ENCODE measurements at regions not wholly inside any gene's neighbourhood (a gene's known extent, or its start where the extent isn't known, plus 50 kb on each side); places are given as distances from the start of the nearest gene placed in this dataset.
A peak's percentile ranks its signal among the peaks of the same experiment; 100 is the strongest.

DNA sequence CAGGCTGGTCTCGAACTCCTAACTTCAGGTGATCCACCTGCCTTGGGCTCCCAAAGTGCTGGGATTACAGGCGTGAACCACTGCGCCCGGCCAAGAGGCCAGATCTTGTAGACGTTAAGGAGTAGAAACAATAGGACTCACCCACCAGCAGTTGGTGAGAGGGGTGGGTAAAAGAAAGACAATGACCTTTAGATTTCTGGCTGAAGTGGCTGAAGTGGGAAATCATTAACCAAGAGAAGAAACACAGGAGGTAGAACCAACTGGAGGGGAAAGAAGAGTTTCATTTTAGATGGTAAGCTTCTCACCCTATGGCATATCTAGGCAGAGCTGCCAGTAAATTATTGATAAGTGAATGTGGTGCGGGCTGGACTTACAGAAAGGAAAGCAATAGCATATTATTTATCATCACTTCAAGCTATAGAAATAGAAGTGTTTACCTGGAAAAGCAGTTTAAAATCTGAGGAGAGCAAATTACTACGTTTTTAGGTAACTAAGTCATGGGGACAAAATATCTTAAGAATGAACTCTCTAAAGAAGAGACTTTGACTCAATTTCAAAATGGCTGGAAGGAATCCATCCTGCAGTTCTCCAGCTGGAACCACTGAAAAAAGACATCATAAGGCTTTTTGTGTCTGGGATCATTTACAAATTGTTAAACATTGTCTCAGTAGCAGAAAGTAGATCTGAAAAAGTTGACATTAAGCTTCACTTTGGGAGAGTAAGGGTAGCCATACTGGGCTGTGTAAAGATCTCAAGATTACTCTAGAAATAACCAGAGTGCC is 109.6 kb downstream of the ALDH8A1 start:
- Histone ChIP-seq H3K4me2 (ENCODE audit: extremely low read depth, insufficient read depth, low read length) (no peak overlapping the region), H2AFZ (ENCODE audit: low read length) (no peak overlapping the region), H3K9ac (ENCODE audit: insufficient read depth, low read length) (no peak overlapping the region), H3K4me1 (ENCODE audit: control insufficient read depth, extremely low read depth, insufficient read depth, low read length) (peaks cover 2% of the 10 kb centered on the region), H3K27ac (ENCODE audit: insufficient read depth, low read length) (no peak overlapping the region), H3K4me3 (replicated peaks in 1 of 4; ENCODE audit: control extremely low read depth in 1 of 4, insufficient read depth in 1 of 4, low read depth in 3 of 4, low read length in 4 of 4) (no peak overlapping the region), H3K27me3 (ENCODE audit: control insufficient read depth, insufficient read depth, low read length) (no peaks in the 10 kb centered on the region), H4K20me1 (ENCODE audit: control insufficient read depth, extremely low read depth, insufficient read depth, low read length) (no peaks in the 10 kb centered on the region), H3K9me3 (ENCODE audit: control insufficient read depth, insufficient read depth, low read depth, low read length) (no peaks in the 10 kb centered on the region), H3K79me2 (ENCODE audit: control insufficient read depth, insufficient read depth, low read length) (no peaks in the 10 kb centered on the region), H3K36me3 (ENCODE audit: control insufficient read depth, insufficient read depth, low read length) (no peaks in the 10 kb centered on the region)
- TF ChIP-seq, protein P1, sequence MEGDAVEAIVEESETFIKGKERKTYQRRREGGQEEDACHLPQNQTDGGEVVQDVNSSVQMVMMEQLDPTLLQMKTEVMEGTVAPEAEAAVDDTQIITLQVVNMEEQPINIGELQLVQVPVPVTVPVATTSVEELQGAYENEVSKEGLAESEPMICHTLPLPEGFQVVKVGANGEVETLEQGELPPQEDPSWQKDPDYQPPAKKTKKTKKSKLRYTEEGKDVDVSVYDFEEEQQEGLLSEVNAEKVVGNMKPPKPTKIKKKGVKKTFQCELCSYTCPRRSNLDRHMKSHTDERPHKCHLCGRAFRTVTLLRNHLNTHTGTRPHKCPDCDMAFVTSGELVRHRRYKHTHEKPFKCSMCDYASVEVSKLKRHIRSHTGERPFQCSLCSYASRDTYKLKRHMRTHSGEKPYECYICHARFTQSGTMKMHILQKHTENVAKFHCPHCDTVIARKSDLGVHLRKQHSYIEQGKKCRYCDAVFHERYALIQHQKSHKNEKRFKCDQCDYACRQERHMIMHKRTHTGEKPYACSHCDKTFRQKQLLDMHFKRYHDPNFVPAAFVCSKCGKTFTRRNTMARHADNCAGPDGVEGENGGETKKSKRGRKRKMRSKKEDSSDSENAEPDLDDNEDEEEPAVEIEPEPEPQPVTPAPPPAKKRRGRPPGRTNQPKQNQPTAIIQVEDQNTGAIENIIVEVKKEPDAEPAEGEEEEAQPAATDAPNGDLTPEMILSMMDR (conservative IDR thresholded peaks at IDR 0.05 in 1 of 2, IDR thresholded peaks at IDR 0.05 in 1 of 2; ENCODE audit: low read depth in 1 of 2, low read length in 2 of 2): no peak
- TF ChIP-seq EZH2 (IDR thresholded peaks at IDR 0.05; ENCODE audit: low read length, missing control alignments): no peak
- no peak for DNase-seq (ENCODE audit: low read depth in 2 of 2)

DNA sequence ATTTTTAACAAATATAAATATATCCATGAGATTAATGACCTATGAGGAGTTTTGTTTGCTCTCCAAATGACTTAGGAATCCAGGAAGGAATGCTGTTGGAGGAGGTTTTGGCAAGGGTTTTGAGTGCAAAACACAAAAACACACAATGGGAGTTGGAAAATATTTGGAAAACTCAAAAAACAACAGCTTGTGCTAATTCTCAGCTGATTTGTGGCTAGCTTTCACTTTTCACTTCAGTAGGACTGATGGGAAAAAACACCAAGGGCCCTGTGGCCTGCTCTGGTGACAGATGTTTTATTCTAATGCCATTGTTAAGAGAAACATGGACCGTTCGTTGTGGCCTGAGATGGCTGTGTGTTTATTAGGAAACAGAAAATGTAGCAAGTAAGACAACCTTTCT is 113.9 kb downstream of the ALDH8A1 start:
- H3K4me2 ChIP-seq (ENCODE audit: extremely low read depth, insufficient read depth, low read length): no peak overlapping the region
- no peak overlapping the region for H2AFZ ChIP-seq (ENCODE audit: low read length)
- no peak overlapping the region for H3K9ac ChIP-seq (ENCODE audit: insufficient read depth, low read length)
- H3K4me1 ChIP-seq (ENCODE audit: control insufficient read depth, extremely low read depth, insufficient read depth, low read length): peaks cover 2% of the 10 kb centered on the region
- H4K20me1 ChIP-seq (ENCODE audit: control insufficient read depth, extremely low read depth, insufficient read depth, low read length): no peaks in the 10 kb centered on the region
- DNase-seq (ENCODE audit: low read depth in 2 of 2): peak in 1 of 2 donors; percentile 65
- H3K9me3 ChIP-seq (ENCODE audit: control insufficient read depth, insufficient read depth, low read depth, low read length): no peaks in the 10 kb centered on the region
- no peak overlapping the region for H3K27ac ChIP-seq (ENCODE audit: insufficient read depth, low read length)
- H3K4me3 ChIP-seq (replicated peaks in 1 of 4; ENCODE audit: control extremely low read depth in 1 of 4, insufficient read depth in 1 of 4, low read depth in 3 of 4, low read length in 4 of 4): no peak overlapping the region
- H3K27me3 ChIP-seq (ENCODE audit: control insufficient read depth, insufficient read depth, low read length): no peaks in the 10 kb centered on the region
- no peaks in the 10 kb centered on the region for H3K79me2 ChIP-seq (ENCODE audit: control insufficient read depth, insufficient read depth, low read length)
- no peak for TF ChIP-seq EZH2 (IDR thresholded peaks at IDR 0.05; ENCODE audit: low read length, missing control alignments)
- TF ChIP-seq, protein P1 (conservative IDR thresholded peaks at IDR 0.05 in 1 of 2, IDR thresholded peaks at IDR 0.05 in 1 of 2; ENCODE audit: low read depth in 1 of 2, low read length in 2 of 2): no peak
- H3K36me3 ChIP-seq (ENCODE audit: control insufficient read depth, insufficient read depth, low read length): no peaks in the 10 kb centered on the region

DNA sequence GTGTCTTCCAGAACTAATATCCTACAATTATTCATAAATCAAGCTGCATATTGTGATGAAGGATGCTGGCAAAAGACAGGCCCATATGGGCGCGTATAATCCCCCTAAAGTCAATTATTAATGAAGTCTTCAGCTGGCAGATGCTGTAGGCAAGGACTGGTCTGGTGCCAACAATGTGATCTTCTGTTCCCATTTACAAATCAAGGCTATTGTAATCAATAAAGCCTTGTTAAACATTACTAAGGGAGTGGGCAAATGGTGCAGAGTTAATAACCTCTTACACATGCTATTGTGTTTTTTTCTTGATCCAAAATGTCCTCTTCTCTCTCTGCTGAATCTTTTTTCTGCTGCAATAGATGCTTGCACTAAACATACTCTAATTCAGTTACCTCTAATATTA is 119.0 kb downstream of the ALDH8A1 start:
- Histone ChIP-seq H4K20me1 (ENCODE audit: control insufficient read depth, extremely low read depth, insufficient read depth, low read length) (no peaks in the 10 kb centered on the region), H3K4me3 (replicated peaks in 1 of 4; ENCODE audit: control extremely low read depth in 1 of 4, insufficient read depth in 1 of 4, low read depth in 3 of 4, low read length in 4 of 4) (no peak overlapping the region), H3K79me2 (ENCODE audit: control insufficient read depth, insufficient read depth, low read length) (no peaks in the 10 kb centered on the region), H3K36me3 (ENCODE audit: control insufficient read depth, insufficient read depth, low read length) (no peaks in the 10 kb centered on the region), H3K9me3 (ENCODE audit: control insufficient read depth, insufficient read depth, low read depth, low read length) (no peaks in the 10 kb centered on the region), H3K9ac (ENCODE audit: insufficient read depth, low read length) (no peak overlapping the region), H2AFZ (ENCODE audit: low read length) (no peak overlapping the region), H3K4me1 (ENCODE audit: control insufficient read depth, extremely low read depth, insufficient read depth, low read length) (peaks cover 10% of the 10 kb centered on the region), H3K27ac (ENCODE audit: insufficient read depth, low read length) (no peak overlapping the region), H3K4me2 (ENCODE audit: extremely low read depth, insufficient read depth, low read length) (no peak overlapping the region), H3K27me3 (ENCODE audit: control insufficient read depth, insufficient read depth, low read length) (no peaks in the 10 kb centered on the region)
- TF ChIP-seq, protein P1 (conservative IDR thresholded peaks at IDR 0.05 in 1 of 2, IDR thresholded peaks at IDR 0.05 in 1 of 2; ENCODE audit: low read depth in 1 of 2, low read length in 2 of 2): no peak
- TF ChIP-seq EZH2 (IDR thresholded peaks at IDR 0.05; ENCODE audit: low read length, missing control alignments): no peak
- DNase-seq (ENCODE audit: low read depth in 2 of 2): no peak
